ENCODE measurements at regions not wholly inside any gene's neighbourhood (a gene's known extent, or its start where the extent isn't known, plus 50 kb on each side); places are given as distances from the start of the nearest gene placed in this dataset.
"Not testable (repeated sequence)": the region's sequence is repeated elsewhere in the genome, so short reads cannot be mapped to it uniquely, and the experiment has no call there.

DNA sequence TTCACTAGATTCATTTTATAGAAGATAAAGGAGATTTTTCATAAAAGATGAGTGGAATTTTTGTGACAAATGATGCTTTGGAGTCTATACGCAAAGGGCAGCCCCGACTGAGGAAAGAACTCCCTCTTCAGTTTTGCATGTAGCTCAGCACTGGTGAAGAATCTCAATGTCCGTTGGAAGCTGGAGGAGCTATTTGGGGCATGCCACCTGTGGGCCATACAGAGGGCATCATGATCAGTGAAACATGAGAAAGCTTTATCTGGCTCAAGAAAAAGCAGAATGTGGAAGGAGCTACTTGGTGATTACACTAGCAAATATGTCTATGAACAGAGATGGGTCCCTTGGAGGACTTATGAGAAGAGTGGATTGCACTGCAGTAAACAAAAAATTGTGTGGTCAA lies 1359.3 kb downstream of the REEP3 start:
- H3K4me3 Mint-ChIP-seq (ENCODE audit: low read depth, unreplicated experiment), result no peak overlapping the region
- DNase-seq, result no peak
- no peak overlapping the region for H3K27ac Mint-ChIP-seq (ENCODE audit: unreplicated experiment)
- peaks cover 2% of the 10 kb centered on the region for H3K9me3 Mint-ChIP-seq (ENCODE audit: low read depth, unreplicated experiment)
- no peaks in the 10 kb centered on the region for H3K4me1 Mint-ChIP-seq (ENCODE audit: low read depth, unreplicated experiment)
- H3K36me3 Mint-ChIP-seq (ENCODE audit: insufficient read depth, unreplicated experiment), result no peaks in the 10 kb centered on the region
- BruUV-seq (replicated peaks), result no TSS peak
- CTCF ChIA-PET, result no interaction called here
- TF ChIP-seq, protein P1, sequence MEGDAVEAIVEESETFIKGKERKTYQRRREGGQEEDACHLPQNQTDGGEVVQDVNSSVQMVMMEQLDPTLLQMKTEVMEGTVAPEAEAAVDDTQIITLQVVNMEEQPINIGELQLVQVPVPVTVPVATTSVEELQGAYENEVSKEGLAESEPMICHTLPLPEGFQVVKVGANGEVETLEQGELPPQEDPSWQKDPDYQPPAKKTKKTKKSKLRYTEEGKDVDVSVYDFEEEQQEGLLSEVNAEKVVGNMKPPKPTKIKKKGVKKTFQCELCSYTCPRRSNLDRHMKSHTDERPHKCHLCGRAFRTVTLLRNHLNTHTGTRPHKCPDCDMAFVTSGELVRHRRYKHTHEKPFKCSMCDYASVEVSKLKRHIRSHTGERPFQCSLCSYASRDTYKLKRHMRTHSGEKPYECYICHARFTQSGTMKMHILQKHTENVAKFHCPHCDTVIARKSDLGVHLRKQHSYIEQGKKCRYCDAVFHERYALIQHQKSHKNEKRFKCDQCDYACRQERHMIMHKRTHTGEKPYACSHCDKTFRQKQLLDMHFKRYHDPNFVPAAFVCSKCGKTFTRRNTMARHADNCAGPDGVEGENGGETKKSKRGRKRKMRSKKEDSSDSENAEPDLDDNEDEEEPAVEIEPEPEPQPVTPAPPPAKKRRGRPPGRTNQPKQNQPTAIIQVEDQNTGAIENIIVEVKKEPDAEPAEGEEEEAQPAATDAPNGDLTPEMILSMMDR (IDR thresholded peaks at IDR 0.05; ENCODE audit: unreplicated experiment), result no peak
- intact Hi-C loops (cut with micrococcal nuclease; ENCODE audit: unreplicated experiment), result no loop called here
- H3K27me3 Mint-ChIP-seq (ENCODE audit: unreplicated experiment), result no peaks in the 10 kb centered on the region

DNA sequence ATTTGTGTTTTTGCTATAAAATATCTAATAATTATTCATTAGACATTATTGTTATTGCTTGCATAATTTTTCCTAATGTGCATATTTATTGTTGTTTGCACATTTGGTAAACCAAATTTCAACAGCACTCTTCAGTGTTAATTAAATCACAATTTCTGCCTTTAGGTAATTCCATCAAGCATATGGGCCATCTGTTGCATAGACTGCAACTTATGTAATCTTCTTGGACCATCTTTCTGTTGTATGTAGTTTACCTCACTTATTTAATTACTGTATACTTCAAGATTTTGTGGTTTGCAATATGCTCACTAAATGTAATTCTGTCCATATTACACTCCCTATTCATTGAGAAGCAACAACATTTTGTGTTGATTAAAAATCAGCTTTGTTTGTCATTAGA lies 1360.1 kb downstream of the REEP3 start:
- Mint-ChIP-seq H3K27ac (ENCODE audit: unreplicated experiment) (no peak overlapping the region), H3K9me3 (ENCODE audit: low read depth, unreplicated experiment) (peaks cover 2% of the 10 kb centered on the region), H3K27me3 (ENCODE audit: unreplicated experiment) (no peaks in the 10 kb centered on the region), H3K4me1 (ENCODE audit: low read depth, unreplicated experiment) (no peaks in the 10 kb centered on the region), H3K4me3 (ENCODE audit: low read depth, unreplicated experiment) (no peak overlapping the region), H3K36me3 (ENCODE audit: insufficient read depth, unreplicated experiment) (no peaks in the 10 kb centered on the region)
- TF ChIP-seq, protein P1 (IDR thresholded peaks at IDR 0.05; ENCODE audit: unreplicated experiment), result no peak
- DNase-seq, result no peak
- BruUV-seq (replicated peaks), result no TSS peak
- CTCF ChIA-PET, result no interaction called here
- intact Hi-C loops (cut with micrococcal nuclease; ENCODE audit: unreplicated experiment), result no loop called here

DNA sequence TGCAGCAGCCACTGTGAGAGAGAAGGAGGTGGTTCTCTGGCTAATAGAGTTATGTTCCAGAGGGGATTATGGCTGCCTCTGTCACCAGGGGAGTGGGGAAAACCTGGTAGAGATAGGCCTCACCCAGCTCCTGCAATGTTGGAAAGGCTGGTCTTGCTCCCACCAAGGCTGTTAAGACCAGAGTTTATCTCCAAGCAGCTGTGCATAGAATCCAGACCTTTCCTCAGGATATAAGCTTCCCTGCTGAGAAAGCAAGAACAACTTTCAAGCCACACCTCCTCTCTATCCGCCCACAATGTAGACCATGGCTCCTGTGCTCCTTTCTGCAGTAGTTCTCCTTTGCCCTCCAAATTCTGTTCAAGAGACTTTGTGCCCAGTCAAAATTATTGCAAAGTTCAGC lies 1375.4 kb downstream of the REEP3 start:
- TF ChIP-seq, protein P1 (IDR thresholded peaks at IDR 0.05; ENCODE audit: unreplicated experiment), result no peak
- intact Hi-C loops (cut with micrococcal nuclease; ENCODE audit: unreplicated experiment), result no loop called here
- Mint-ChIP-seq H3K4me1 (ENCODE audit: low read depth, unreplicated experiment) (no peaks in the 10 kb centered on the region), H3K4me3 (ENCODE audit: low read depth, unreplicated experiment) (no peak overlapping the region), H3K27me3 (ENCODE audit: unreplicated experiment) (no peaks in the 10 kb centered on the region), H3K27ac (ENCODE audit: unreplicated experiment) (no peak overlapping the region), H3K9me3 (ENCODE audit: low read depth, unreplicated experiment) (peaks cover 4% of the 10 kb centered on the region), H3K36me3 (ENCODE audit: insufficient read depth, unreplicated experiment) (no peaks in the 10 kb centered on the region)
- CTCF ChIA-PET, result no interaction called here
- no TSS peak for BruUV-seq (replicated peaks)
- no peak for DNase-seq

DNA sequence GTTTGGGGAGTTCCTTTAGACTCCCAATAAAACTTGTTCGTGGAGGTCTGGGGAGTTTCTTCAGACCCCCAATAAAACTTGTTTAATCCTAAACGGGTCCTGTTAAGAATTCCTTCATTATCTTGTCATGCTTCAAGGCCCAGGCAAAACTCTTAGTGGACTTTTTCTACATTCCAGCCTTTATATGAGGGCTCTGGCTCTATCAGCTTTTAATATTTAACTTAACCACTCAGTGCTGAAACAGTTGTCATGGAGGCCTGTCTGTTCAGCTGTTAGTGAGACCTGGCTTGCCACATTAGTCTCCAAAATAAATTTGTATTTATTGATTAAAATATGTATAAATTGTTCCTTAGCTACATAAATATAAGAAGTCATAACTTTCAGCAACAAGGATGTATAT lies 1385.1 kb downstream of the REEP3 start:
- H3K36me3 Mint-ChIP-seq (ENCODE audit: insufficient read depth, unreplicated experiment); BruUV-seq (replicated peaks); H3K27me3 Mint-ChIP-seq (ENCODE audit: unreplicated experiment); CTCF ChIA-PET; H3K27ac Mint-ChIP-seq (ENCODE audit: unreplicated experiment); H3K9me3 Mint-ChIP-seq (ENCODE audit: low read depth, unreplicated experiment); DNase-seq; H3K4me1 Mint-ChIP-seq (ENCODE audit: low read depth, unreplicated experiment); intact Hi-C loops (cut with micrococcal nuclease; ENCODE audit: unreplicated experiment); H3K4me3 Mint-ChIP-seq (ENCODE audit: low read depth, unreplicated experiment): not testable (repeated sequence)

DNA sequence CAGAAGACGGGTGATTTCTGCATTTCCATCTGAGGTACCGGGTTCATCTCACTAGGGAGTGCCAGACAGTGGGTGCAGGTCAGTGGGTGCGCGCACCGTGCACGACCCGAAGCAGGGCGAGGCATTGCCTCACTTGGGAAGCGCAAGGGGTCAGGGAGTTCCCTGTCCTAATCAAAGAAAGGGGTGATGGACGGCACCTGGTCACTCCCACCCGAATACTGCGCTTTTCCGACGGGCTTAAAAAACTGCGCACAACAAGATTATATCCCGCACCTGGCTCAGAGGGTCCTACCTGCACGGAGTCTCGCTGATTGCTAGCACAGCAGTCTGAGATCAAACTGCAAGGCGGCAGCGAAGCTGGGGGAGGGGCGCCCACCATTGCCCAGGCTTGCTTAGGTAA lies 1403.1 kb downstream of the REEP3 start:
- not testable (repeated sequence) for BruUV-seq (replicated peaks); H3K4me3 Mint-ChIP-seq (ENCODE audit: low read depth, unreplicated experiment)

More for the DNA sequence above, 1403.1 kb downstream of the REEP3 start:
- H3K4me1 Mint-ChIP-seq (ENCODE audit: low read depth, unreplicated experiment); DNase-seq; CTCF ChIA-PET; H3K27me3 Mint-ChIP-seq (ENCODE audit: unreplicated experiment); intact Hi-C loops (cut with micrococcal nuclease; ENCODE audit: unreplicated experiment); H3K9me3 Mint-ChIP-seq (ENCODE audit: low read depth, unreplicated experiment); H3K27ac Mint-ChIP-seq (ENCODE audit: unreplicated experiment); H3K36me3 Mint-ChIP-seq (ENCODE audit: insufficient read depth, unreplicated experiment): not testable (repeated sequence)
